H1 (cell line): ENCODE measurements at regions not wholly inside any gene's neighbourhood (a gene's known extent, or its start where the extent isn't known, plus 50 kb on each side); places are given as distances from the start of the nearest gene placed in this dataset.

Experiments
- CTCF ChIA-PET: fragments of 300-600 bp; sonication (Branson Sonifier 250); formaldehyde crosslinking; loops from one replicate; lab custom pipeline; 2021; ENCODE audit not compliant: partially characterized antibody; lab: Charles Lee
- POLR2A ChIA-PET: fragments of 300-600 bp; sonication (Branson Sonifier 250); formaldehyde crosslinking; loops from one replicate; lab custom pipeline; 2021; ENCODE audit warnings: inconsistent platforms; ENCODE audit not compliant: partially characterized antibody; lab: Charles Lee
- DNase-seq, 2 experiments: peaks; one replicate each; pipeline versions ENCODE4 v3.0.0 to v3.0.0-alpha.2; 2010 to 2022; ENCODE audit warnings: low spot score in 2 of 2, low read depth in 1 of 2, mixed read lengths in 1 of 2
- FAIRE-seq: peaks from 2 replicates; lab custom pipeline; 2011; peaks lifted over from hg19 to GRCh38; lab: Jason Lieb, UNC
- H2AFZ ChIP-seq: 2 replicates; pipeline ENCODE4 v1.8.1; 2012; ENCODE audit warnings: low read length, inconsistent platforms
- H2AK5ac ChIP-seq: 2 replicates; pipeline ENCODE4 v1.6.1; 2013; ENCODE audit warnings: low read depth, low read length
- H2BK120ac ChIP-seq: replicated peaks from 2 replicates; pipeline ENCODE3; 2013; ENCODE audit warnings: low read depth, low read length, inconsistent platforms
- H2BK12ac ChIP-seq: 2 replicates; pipeline ENCODE4 v1.6.1; 2013; ENCODE audit warnings: low read depth, low read length
- H2BK15ac ChIP-seq: 2 replicates; pipeline ENCODE4 v1.6.1; 2013; ENCODE audit warnings: low read length
- H2BK20ac ChIP-seq: 2 replicates; pipeline ENCODE4 v1.6.1; 2013; ENCODE audit warnings: low read length
- H2BK5ac ChIP-seq: 2 replicates; pipeline ENCODE4 v1.6.1; 2013; ENCODE audit warnings: low read depth, low read length
- H3K14ac ChIP-seq: 2 replicates; pipeline ENCODE4 v1.6.1; 2013; ENCODE audit warnings: inconsistent platforms; ENCODE audit not compliant: insufficient read length
- H3K18ac ChIP-seq: 2 replicates; pipeline ENCODE4 v1.6.1; 2013; ENCODE audit warnings: low read length; ENCODE audit errors: extremely low read depth
- H3K23ac ChIP-seq: 2 replicates; pipeline ENCODE4 v1.6.1; 2013; ENCODE audit warnings: inconsistent platforms; ENCODE audit not compliant: insufficient read length
- H3K23me2 ChIP-seq: 2 replicates; pipeline ENCODE4 v1.6.1; 2013; ENCODE audit warnings: low read depth, low read length
- H3K27ac ChIP-seq: 2 replicates; pipeline ENCODE4 v1.6.1; 2011; ENCODE audit warnings: low read depth, low read length, inconsistent platforms
- H3K27me3 ChIP-seq, 4 experiments: replicated peaks in 1 of 4; 1 replicate in 1 of 4; 2 replicates in 3 of 4; pipeline versions ENCODE4 v1.6.1 to v1.8.1; 2011 to 2013; ENCODE audit warnings: low read length in 3 of 4, mild to moderate bottlenecking in 3 of 4, inconsistent platforms in 2 of 4, mixed read lengths in 2 of 4, moderate library complexity in 1 of 4; ENCODE audit not compliant: control insufficient read depth in 3 of 4, insufficient read depth in 3 of 4; ENCODE audit errors: extremely low read depth in 1 of 4
- H3K36me3 ChIP-seq, 4 experiments: 2 replicates each; pipeline versions ENCODE4 v1.6.1 to v1.8.1; 2011 to 2013; ENCODE audit warnings: mild to moderate bottlenecking in 4 of 4, low read length in 3 of 4, moderate library complexity in 2 of 4, control low read depth in 1 of 4, inconsistent platforms in 1 of 4; ENCODE audit not compliant: insufficient read depth in 4 of 4, control insufficient read depth in 2 of 4
- H3K4ac ChIP-seq: replicated peaks from 2 replicates; pipeline ENCODE3; 2013; ENCODE audit warnings: low read length, low read depth, mixed read lengths, inconsistent platforms; ENCODE audit not compliant: insufficient read length
- H3K4me1 ChIP-seq, 4 experiments: replicated peaks in 1 of 4; 1 replicate in 1 of 4; 2 replicates in 3 of 4; pipeline versions ENCODE4 v1.6.1 to v1.8.1; 2011 to 2013; ENCODE audit warnings: low read length in 3 of 4, inconsistent platforms in 2 of 4, mixed read lengths in 1 of 4; ENCODE audit not compliant: insufficient read depth in 4 of 4, control insufficient read depth in 3 of 4
- H3K4me2 ChIP-seq, 2 experiments: 2 replicates each; pipeline versions ENCODE4 v1.6.1 to v1.8.1; 2011 to 2013; ENCODE audit warnings: low read depth in 2 of 2, low read length in 2 of 2, control low read depth in 1 of 2, inconsistent platforms in 1 of 2, mild to moderate bottlenecking in 1 of 2; ENCODE audit not compliant: insufficient read depth in 1 of 2
- H3K4me3 ChIP-seq, 4 experiments: fragments of 200-600, 300-600 bp in 1 of 4; sonication (generic), shearing (Covaris generic), sonication (Bioruptor Twin) in 1 of 4; 2 replicates each; pipeline versions ENCODE4 v1.5.1 to v1.8.1; 2011 to 2016; ENCODE audit warnings: low read length in 4 of 4, low read depth in 3 of 4, control low read depth in 2 of 4, inconsistent platforms in 2 of 4, mild to moderate bottlenecking in 2 of 4, mixed read lengths in 1 of 4, moderate library complexity in 1 of 4; ENCODE audit not compliant: insufficient read depth in 2 of 4; ENCODE audit errors: extremely low read depth in 1 of 4
- H3K56ac ChIP-seq: replicated peaks from 2 replicates; pipeline ENCODE3; 2013; ENCODE audit warnings: low read depth, mild to moderate bottlenecking, mixed read lengths, low read length, inconsistent platforms; ENCODE audit not compliant: insufficient read length
- H3K79me1 ChIP-seq: 2 replicates; pipeline ENCODE4 v1.6.1; 2013; ENCODE audit warnings: low read depth, low read length, control low read depth
- H3K79me2 ChIP-seq, 2 experiments: 2 replicates each; pipeline versions ENCODE4 v1.6.1 to v1.8.1; 2012 to 2013; ENCODE audit warnings: low read length in 2 of 2, mild to moderate bottlenecking in 2 of 2, inconsistent platforms in 1 of 2; ENCODE audit not compliant: insufficient read depth in 2 of 2, control insufficient read depth in 1 of 2
- H3K9ac ChIP-seq, 4 experiments: replicated peaks in 1 of 4; 1 replicate in 1 of 4; 2 replicates in 3 of 4; pipeline versions ENCODE4 v1.6.1 to v1.8.1; 2011 to 2013; ENCODE audit warnings: low read depth in 3 of 4, low read length in 3 of 4, control low read depth in 2 of 4, mild to moderate bottlenecking in 2 of 4, moderate library complexity in 2 of 4, inconsistent platforms in 1 of 4; ENCODE audit errors: extremely low read depth in 1 of 4
- H3K9me3 ChIP-seq, 2 experiments: 2 replicates each; pipeline versions ENCODE4 v1.6.1 to v1.8.1; 2012 to 2013; ENCODE audit warnings: mild to moderate bottlenecking in 2 of 2, moderate library complexity in 2 of 2, control low read depth in 1 of 2, inconsistent platforms in 1 of 2, low read depth in 1 of 2, low read length in 1 of 2, mixed read lengths in 1 of 2; ENCODE audit not compliant: insufficient read depth in 2 of 2
- H4K20me1 ChIP-seq, 2 experiments: replicated peaks in 1 of 2; 2 replicates each; pipeline versions ENCODE3 to v1.8.1; 2011 to 2013; ENCODE audit warnings: inconsistent platforms in 2 of 2, low read length in 2 of 2, mild to moderate bottlenecking in 1 of 2; ENCODE audit not compliant: insufficient read depth in 2 of 2, control insufficient read depth in 1 of 2
- H4K5ac ChIP-seq: 2 replicates; pipeline ENCODE4 v1.6.1; 2013; ENCODE audit warnings: low read length, low read depth, mixed read lengths, inconsistent platforms; ENCODE audit not compliant: insufficient read length
- H4K8ac ChIP-seq: 2 replicates; pipeline ENCODE4 v1.8.0; 2013; ENCODE audit warnings: mild to moderate bottlenecking, moderate library complexity, low read length, inconsistent platforms; ENCODE audit not compliant: insufficient read depth; ENCODE audit errors: extremely low read depth
- H4K91ac ChIP-seq: replicated peaks from 2 replicates; pipeline ENCODE3; 2013; ENCODE audit warnings: low read length, mixed read lengths, inconsistent platforms; ENCODE audit not compliant: insufficient read length
- CEBPB ChIP-seq: IDR thresholded peaks from 2 replicates; pipeline ENCODE4 v1.6.1; 2012; ENCODE audit warnings: low read depth, low read length
- CHD1 ChIP-seq: IDR thresholded peaks from 2 replicates; pipeline ENCODE4 v1.6.1; 2012; ENCODE audit warnings: low read depth, low read length, improper control_type of control experiment
- SIX5 ChIP-seq: IDR thresholded peaks from 2 replicates; pipeline ENCODE4 v1.6.1; 2011; ENCODE audit warnings: mild to moderate bottlenecking, low read depth, low read length
- WGBS, 2 experiments: shearing (Covaris generic) in 1 of 2; methylation state at CpG; one replicate each; pipeline versions ENCODE4 v1.1.6 to v1.1.7; 2013 to 2015; ENCODE audit warnings: low lambda C conversion rate in 2 of 2, mixed read lengths in 2 of 2, inconsistent platforms in 1 of 2, low coverage in 1 of 2, missing lambda C conversion rate in 1 of 2; ENCODE audit not compliant: insufficient replicate concordance in 2 of 2, insufficient coverage in 1 of 2, insufficient read length in 1 of 2; ENCODE audit errors: extremely low coverage in 1 of 2, missing lambda C conversion rate in 1 of 2; 5-methylcytosine and 5-hydroxymethylcytosine counted together

- Histone ChIP-seq H3K56ac (no peak overlapping the region), H3K4me2 (no peak overlapping the region), H2BK12ac (no peak overlapping the region), H4K91ac (no peak overlapping the region), H4K8ac (no peak overlapping the region), H3K9me3 (no peaks in the 10 kb centered on the region), H3K18ac (no peak overlapping the region), H3K4me1 (no peaks in the 10 kb centered on the region), H3K27me3 (no peaks in the 10 kb centered on the region), H2BK20ac (no peak overlapping the region), H2BK5ac (no peak overlapping the region), H2AK5ac (no peak overlapping the region), H3K27ac (no peak overlapping the region), H3K79me1 (no peaks in the 10 kb centered on the region), H3K79me2 (no peaks in the 10 kb centered on the region), H3K36me3 (no peaks in the 10 kb centered on the region), H4K20me1 (no peaks in the 10 kb centered on the region), H2BK15ac (no peak overlapping the region), H3K23me2 (no peaks in the 10 kb centered on the region), H3K9ac (no peak overlapping the region), H2AFZ (peak overlapping the region; percentile 62; the same call in 1 of the 2 replicates), H2BK120ac (no peak overlapping the region), H3K23ac (no peak overlapping the region), H4K5ac (no peak overlapping the region), H3K14ac (no peak overlapping the region), H3K4me3 (no peak overlapping the region), H3K4ac (no peak overlapping the region)
- FAIRE-seq (no peak), DNase-seq (no peak)
- TF ChIP-seq CEBPB (no peak), CHD1 (no peak), SIX5 (no peak)
- ChIA-PET POLR2A (no interaction called here), CTCF (interaction anchor here (1.1 kb wide), 1 partner anchor 20 kb away, joined by 3 read pairs; no protein-coding TSS in a partner anchor)
- 91% methylated on average over 4 of the region's 4 CpGs; no CpG with 5 or more reads in 1 of the 2 experiments for WGBS, 2 experiments
These were observed 297.9 kb downstream of the OTOL1 start for GRCh38 chr3:161794551-161794950.
